ENCODE measurements at regions not wholly inside any gene's neighbourhood (a gene's known extent, or its start where the extent isn't known, plus 50 kb on each side); places are given as distances from the start of the nearest gene placed in this dataset.
A peak's percentile ranks its signal among the peaks of the same experiment; 100 is the strongest.

GRCh38 chr20:22412977-22413868 is 171.1 kb downstream of the FOXA2 start (continued):
- TF ChIP-seq ERF (CRISPR knock-in tag; IDR thresholded peaks at IDR 0.05) (0 out of 2 replicates have a peak, but pooled peaks have one; percentile 51), ZNF766 (CRISPR knock-in tag; conservative IDR thresholded peaks at IDR 0.05) (peak; percentile 73), ZNF592 (IDR thresholded peaks at IDR 0.05) (peak; percentile 67; the same call in 1 of the 2 replicates), MTA3 (IDR thresholded peaks at IDR 0.05; ENCODE audit: borderline replicate concordance) (0 out of 2 replicates have a peak, but pooled peaks have one; percentile 15)

Data from K562 (cell line).